ENCODE measurements at regions not wholly inside any gene's neighbourhood (a gene's known extent, or its start where the extent isn't known, plus 50 kb on each side); places are given as distances from the start of the nearest gene placed in this dataset.

DNA sequence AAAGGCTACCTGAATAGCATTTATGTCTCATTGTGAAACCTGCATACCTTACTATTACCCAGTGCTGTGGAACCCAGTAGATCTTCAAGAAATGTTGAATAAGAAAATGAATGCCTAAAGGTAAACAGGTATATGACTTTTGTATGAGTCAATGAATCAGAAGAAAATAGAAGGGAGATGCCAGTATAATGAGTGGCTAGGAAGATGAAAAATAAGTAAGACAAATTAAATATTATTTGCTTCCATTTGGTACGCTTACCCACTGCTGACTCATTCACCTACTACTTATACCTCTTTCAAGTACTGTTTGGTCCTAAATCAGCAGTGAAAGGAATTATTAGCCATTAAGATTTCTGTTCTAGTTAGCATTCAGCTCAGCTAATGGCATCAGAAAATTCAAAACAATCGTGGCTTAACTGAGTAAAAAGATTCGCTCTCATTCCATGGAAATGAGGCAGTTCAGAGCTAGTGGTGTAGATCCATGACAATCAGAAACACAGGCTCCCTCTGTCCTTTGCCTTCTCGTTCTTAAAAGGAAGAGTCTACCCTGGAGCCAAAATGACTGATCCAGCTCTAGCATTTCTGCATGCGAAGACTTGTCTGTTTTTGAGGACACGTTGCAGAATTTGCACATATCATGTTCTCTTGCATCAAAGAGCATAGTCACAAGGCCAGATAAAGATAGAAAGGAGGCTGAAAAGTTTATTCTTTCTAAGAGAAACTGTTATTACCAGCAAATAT lies 705.8 kb upstream of the USP15 start:
- Histone ChIP-seq H3K36me3 (ENCODE audit: control insufficient read depth in 4 of 4, insufficient read depth in 3 of 4, low read depth in 1 of 4, low read length in 3 of 4) (no peaks in the 10 kb centered on the region), H3K9me3 (ENCODE audit: control insufficient read depth in 4 of 4, low read length in 3 of 4) (no peaks in the 10 kb centered on the region), H3K9ac (ENCODE audit: low read depth in 1 of 2, low read length in 2 of 2) (no peak overlapping the region), H3K4me1 (ENCODE audit: control insufficient read depth in 4 of 4, insufficient read depth in 4 of 4, low read length in 3 of 4) (no peaks in the 10 kb centered on the region), H3K4me3 (ENCODE audit: low read depth in 1 of 3, low read length in 3 of 3) (no peak overlapping the region), H3K27me3 (ENCODE audit: control insufficient read depth in 4 of 4, insufficient read depth in 4 of 4, low read length in 3 of 4) (peaks cover 0 to 6% (median 0%) of the 10 kb centered on the region in 4 donors), H3K27ac (ENCODE audit: low read depth in 1 of 2, low read length in 2 of 2) (no peak overlapping the region)
- WGBS, result 81% methylated on average over 6 of the region's 6 CpGs
- DNase-seq (ENCODE audit: low spot score), result no peak
- TF ChIP-seq, protein P1, sequence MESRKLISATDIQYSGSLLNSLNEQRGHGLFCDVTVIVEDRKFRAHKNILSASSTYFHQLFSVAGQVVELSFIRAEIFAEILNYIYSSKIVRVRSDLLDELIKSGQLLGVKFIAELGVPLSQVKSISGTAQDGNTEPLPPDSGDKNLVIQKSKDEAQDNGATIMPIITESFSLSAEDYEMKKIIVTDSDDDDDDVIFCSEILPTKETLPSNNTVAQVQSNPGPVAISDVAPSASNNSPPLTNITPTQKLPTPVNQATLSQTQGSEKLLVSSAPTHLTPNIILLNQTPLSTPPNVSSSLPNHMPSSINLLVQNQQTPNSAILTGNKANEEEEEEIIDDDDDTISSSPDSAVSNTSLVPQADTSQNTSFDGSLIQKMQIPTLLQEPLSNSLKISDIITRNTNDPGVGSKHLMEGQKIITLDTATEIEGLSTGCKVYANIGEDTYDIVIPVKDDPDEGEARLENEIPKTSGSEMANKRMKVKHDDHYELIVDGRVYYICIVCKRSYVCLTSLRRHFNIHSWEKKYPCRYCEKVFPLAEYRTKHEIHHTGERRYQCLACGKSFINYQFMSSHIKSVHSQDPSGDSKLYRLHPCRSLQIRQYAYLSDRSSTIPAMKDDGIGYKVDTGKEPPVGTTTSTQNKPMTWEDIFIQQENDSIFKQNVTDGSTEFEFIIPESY (IDR thresholded peaks at IDR 0.05), result no peak
- TF ChIP-seq HNF4A (conservative IDR thresholded peaks at IDR 0.05) (no peak), JUND (IDR thresholded peaks at IDR 0.05) (no peak), FOXA2 (IDR thresholded peaks at IDR 0.05) (no peak), RAD21 (IDR thresholded peaks at IDR 0.05) (no peak), RXRA (IDR thresholded peaks at IDR 0.05) (no peak), YY1 (IDR thresholded peaks at IDR 0.05) (no peak), SP1 (IDR thresholded peaks at IDR 0.05) (no peak), GABPA (IDR thresholded peaks at IDR 0.05 in 1 of 2, conservative IDR thresholded peaks at IDR 0.05 in 1 of 2) (no peak), CTCF (IDR thresholded peaks at IDR 0.05; ENCODE audit: low read depth, low read length, missing input control) (no peak), FOXA1 (IDR thresholded peaks at IDR 0.05) (no peak), NR2F2 (IDR thresholded peaks at IDR 0.05) (no peak)
- TF ChIP-seq, protein P2, sequence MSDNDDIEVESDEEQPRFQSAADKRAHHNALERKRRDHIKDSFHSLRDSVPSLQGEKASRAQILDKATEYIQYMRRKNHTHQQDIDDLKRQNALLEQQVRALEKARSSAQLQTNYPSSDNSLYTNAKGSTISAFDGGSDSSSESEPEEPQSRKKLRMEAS (IDR thresholded peaks at IDR 0.05), result no peak
- TF ChIP-seq, protein P3, sequence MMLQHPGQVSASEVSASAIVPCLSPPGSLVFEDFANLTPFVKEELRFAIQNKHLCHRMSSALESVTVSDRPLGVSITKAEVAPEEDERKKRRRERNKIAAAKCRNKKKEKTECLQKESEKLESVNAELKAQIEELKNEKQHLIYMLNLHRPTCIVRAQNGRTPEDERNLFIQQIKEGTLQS (IDR thresholded peaks at IDR 0.05), result no peak

DNA sequence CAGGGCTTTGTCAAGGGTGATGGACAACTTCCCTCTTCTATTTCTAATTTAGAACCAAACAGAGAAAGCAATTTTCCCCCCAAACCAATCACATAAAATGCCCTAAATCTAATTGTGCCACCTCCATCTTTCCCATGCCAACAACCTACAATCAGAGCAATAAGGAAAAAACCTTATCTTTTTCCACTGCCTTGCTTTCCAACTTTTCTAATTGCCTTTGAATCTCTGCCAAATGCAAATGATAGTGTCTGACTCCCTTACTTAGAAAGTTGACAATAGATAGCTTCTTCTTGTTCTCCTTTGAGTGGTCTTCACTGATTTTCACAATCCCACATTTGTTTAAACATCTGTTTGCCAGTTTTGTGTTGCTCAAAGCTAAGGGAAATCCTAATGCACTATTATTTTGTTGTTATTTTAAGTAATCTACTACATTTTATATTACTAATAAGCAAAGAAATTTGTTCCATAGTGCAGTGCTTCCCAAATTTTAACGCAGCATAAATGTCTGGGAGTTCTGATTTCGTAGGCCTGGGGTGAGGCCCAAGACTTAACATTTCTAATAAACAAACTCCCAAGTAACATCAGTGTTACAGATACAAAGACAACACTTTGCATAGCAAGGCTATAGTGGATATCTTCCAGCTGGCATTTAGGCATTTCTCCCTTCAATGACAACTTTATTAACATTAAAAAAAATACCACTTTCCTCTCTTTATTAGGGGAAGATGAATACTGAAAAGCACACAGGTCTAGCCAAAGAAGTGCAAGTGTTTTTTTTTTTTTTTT lies 696.3 kb upstream of the USP15 start:
- H3K9ac ChIP-seq (ENCODE audit: low read depth in 1 of 2, low read length in 2 of 2), result no peak overlapping the region
- WGBS, result 69% methylated on average over 2 of the region's 2 CpGs
- DNase-seq (ENCODE audit: low spot score), result no peak
- TF ChIP-seq SP1 (IDR thresholded peaks at IDR 0.05), result no peak
- TF ChIP-seq CTCF (IDR thresholded peaks at IDR 0.05; ENCODE audit: low read depth, low read length, missing input control), result no peak
- no peak for TF ChIP-seq TAF1 (conservative IDR thresholded peaks at IDR 0.05)
- TF ChIP-seq REST (IDR thresholded peaks at IDR 0.05), result no peak
- TF ChIP-seq YY1 (IDR thresholded peaks at IDR 0.05), result no peak
- no peak for TF ChIP-seq EGR1 (IDR thresholded peaks at IDR 0.05; ENCODE audit: low read depth in 2 of 2)
- no peak for TF ChIP-seq JUND (IDR thresholded peaks at IDR 0.05)
- no peak for TF ChIP-seq GABPA (IDR thresholded peaks at IDR 0.05 in 1 of 2, conservative IDR thresholded peaks at IDR 0.05 in 1 of 2)
- TF ChIP-seq NR2F2 (IDR thresholded peaks at IDR 0.05), result no peak
- no peak for TF ChIP-seq HNF4G (IDR thresholded peaks at IDR 0.05)
- no peak for TF ChIP-seq HNF4A (conservative IDR thresholded peaks at IDR 0.05)
- TF ChIP-seq RAD21 (IDR thresholded peaks at IDR 0.05), result no peak
- TF ChIP-seq FOXA1 (IDR thresholded peaks at IDR 0.05), result no peak

More for the DNA sequence above, 696.3 kb upstream of the USP15 start:
- no peaks in the 10 kb centered on the region for H3K4me1 ChIP-seq (ENCODE audit: control insufficient read depth in 4 of 4, insufficient read depth in 4 of 4, low read length in 3 of 4)
- no peak overlapping the region for H3K27ac ChIP-seq (ENCODE audit: low read depth in 1 of 2, low read length in 2 of 2)
- H3K4me3 ChIP-seq (ENCODE audit: low read depth in 1 of 3, low read length in 3 of 3), result no peak overlapping the region
- no peaks in the 10 kb centered on the region for H3K36me3 ChIP-seq (ENCODE audit: control insufficient read depth in 4 of 4, insufficient read depth in 3 of 4, low read depth in 1 of 4, low read length in 3 of 4)
- no peaks in the 10 kb centered on the region for H3K27me3 ChIP-seq (ENCODE audit: control insufficient read depth in 4 of 4, insufficient read depth in 4 of 4, low read length in 3 of 4)
- H3K9me3 ChIP-seq (ENCODE audit: control insufficient read depth in 4 of 4, low read length in 3 of 4), result no peaks in the 10 kb centered on the region
